Transverse colon (tissue), 4 donors: ENCODE measurements at regions not wholly inside any gene's neighbourhood (a gene's known extent, or its start where the extent isn't known, plus 50 kb on each side); places are given as distances from the start of the nearest gene placed in this dataset.

Experiments used
- DNase-seq: peaks from one replicate; pipeline ENCODE4 v3.0.0-alpha.2; 2019
- H3K27ac ChIP-seq, 4 donors: fragments of 200-600 bp; sonication (generic); 2 replicates each; pipeline ENCODE4 v1.5.1; 2016 to 2018; ENCODE audit warnings: inconsistent platforms in 4 of 4
- H3K27me3 ChIP-seq: fragments of 200-600 bp; sonication (generic); 2 replicates; pipeline ENCODE4 v1.5.1; 2017; ENCODE audit warnings: inconsistent platforms
- H3K36me3 ChIP-seq, 4 donors: fragments of 200-600 bp; sonication (generic); 2 replicates each; pipeline ENCODE4 v1.5.1; 2017 to 2019; ENCODE audit warnings: inconsistent platforms in 4 of 4
- H3K4me1 ChIP-seq, 4 donors: fragments of 200-600 bp; sonication (generic); 2 replicates each; pipeline ENCODE4 v1.5.1; 2017 to 2020; ENCODE audit warnings: inconsistent platforms in 4 of 4
- H3K4me3 ChIP-seq, 4 donors: fragments of 200-600 bp; sonication (generic); 1 replicate in 1 of 4; 2 replicates in 3 of 4; pipeline versions ENCODE4 v1.5.1 to v1.6.1; 2017 to 2019; ENCODE audit warnings: inconsistent platforms in 4 of 4
- H3K9me3 ChIP-seq, 2 donors: fragments of 200-600 bp; sonication (generic); 2 replicates each; pipeline ENCODE4 v1.5.1; 2017 to 2019; ENCODE audit warnings: inconsistent platforms in 2 of 2
- CTCF ChIP-seq, 5 experiments: fragments of 200-600 bp in 3 of 5; fragments of 450-650 bp in 2 of 5; sonication (generic) in 3 of 5; IDR thresholded peaks; 1 replicate in 2 of 5; 2 replicates in 3 of 5; pipeline ENCODE4 v1.5.1; 2016 to 2017; ENCODE audit warnings: antibody characterized with exemption in 5 of 5, inconsistent platforms in 3 of 5, mild to moderate bottlenecking in 2 of 5, moderate library complexity in 1 of 5
- EP300 ChIP-seq: sonication (generic); formaldehyde crosslinking; IDR thresholded peaks from one replicate; pipeline ENCODE4 v1.6.1; 2017; ENCODE audit warnings: antibody characterized with exemption, low read depth
- POLR2A ChIP-seq: fragments of 450-650 bp; IDR thresholded peaks from one replicate; pipeline ENCODE4 v1.6.1; 2016; ENCODE audit warnings: antibody characterized with exemption, mild to moderate bottlenecking, moderate library complexity
- POLR2AphosphoS5 ChIP-seq, 3 donors: sonication (generic); formaldehyde crosslinking; IDR thresholded peaks; one replicate each; pipeline ENCODE4 v1.6.1; 2016; ENCODE audit warnings: antibody characterized with exemption in 3 of 3
- WGBS, 2 donors: methylation state at CpG; one replicate each; pipeline ENCODE4 v1.1.5; 2018; ENCODE audit warnings: low coverage in 1 of 2; 5-methylcytosine and 5-hydroxymethylcytosine counted together
- in situ Hi-C, 4 donors: fragments of 200-750 bp; cut with MboI; loops; one replicate each; pipeline versions ENCODE4 v1.15.0 to v1.15.1; 2017; ENCODE audit warnings: low sequenced_read_pairs in 3 of 4, low pct_ligation_motif_present in 1 of 4, low pct_unique_long_range_greater_than_20kb in 1 of 4
- intact Hi-C: fragments of 100-400 bp; cut with DNase I; formaldehyde crosslinking; loops from one replicate; pipeline ENCODE4 v1.15.1; 2023; ENCODE audit warnings: low total_unique reads

- Histone ChIP-seq H3K9me3 (no peaks in the 10 kb centered on the region), H3K4me1 (no peaks in the 10 kb centered on the region), H3K27ac (no peak overlapping the region), H3K36me3 (no peaks in the 10 kb centered on the region), H3K4me3 (no peak overlapping the region), H3K27me3 (no peaks in the 10 kb centered on the region)
- WGBS, 2 donors, result 43 to 53% methylated on average over 2 of the region's 2 CpGs
- in situ Hi-C loops, result no loop called here
- intact Hi-C loops, result no loop called here
- DNase-seq, result no peak
- TF ChIP-seq EP300 (no peak), POLR2AphosphoS5 (IDR thresholded peaks at IDR 0.05) (no peak)
Observed at GRCh38 chr3:162348912-162349311, 852.3 kb downstream of the OTOL1 start.

- no peaks in the 10 kb centered on the region for H3K27me3 ChIP-seq
- in situ Hi-C loops, result no loop called here
- no peak overlapping the region for H3K27ac ChIP-seq
- 0 to 21% methylated on average over 1 to 2 of the region's 2 CpGs for WGBS, 2 donors
- H3K36me3 ChIP-seq, result no peaks in the 10 kb centered on the region
- H3K9me3 ChIP-seq, result no peaks in the 10 kb centered on the region
- no peak for DNase-seq
- no peak overlapping the region for H3K4me3 ChIP-seq
- H3K4me1 ChIP-seq, result peaks cover 0 to 2% (median 0%) of the 10 kb centered on the region in 4 donors
- no peak for TF ChIP-seq CTCF (IDR thresholded peaks at IDR 0.05)
- no peak for TF ChIP-seq EP300
- TF ChIP-seq POLR2AphosphoS5 (IDR thresholded peaks at IDR 0.05), result no peak
- TF ChIP-seq POLR2A, result no peak
- intact Hi-C loops, result no loop called here
Observed at GRCh38 chr3:162353414-162353813, 856.8 kb downstream of the OTOL1 start.

GRCh38 chr3:162354356-162354755 is 857.7 kb downstream of the OTOL1 start:
- no peaks in the 10 kb centered on the region for H3K9me3 ChIP-seq
- DNase-seq, result no peak
- in situ Hi-C loops (no loop called here), intact Hi-C loops (no loop called here)
- H3K4me3 ChIP-seq, result no peak overlapping the region
- TF ChIP-seq CTCF (IDR thresholded peaks at IDR 0.05) (no peak), POLR2AphosphoS5 (IDR thresholded peaks at IDR 0.05) (no peak), EP300 (no peak), POLR2A (no peak)
- no peaks in the 10 kb centered on the region for H3K36me3 ChIP-seq
- peaks cover 0 to 2% (median 0%) of the 10 kb centered on the region in 4 donors for H3K4me1 ChIP-seq
- 75 to 83% methylated on average over 1 of the region's 1 CpG for WGBS, 2 donors
- no peaks in the 10 kb centered on the region for H3K27me3 ChIP-seq
- H3K27ac ChIP-seq, result no peak overlapping the region

GRCh38 chr3:162365066-162365719 is 868.6 kb downstream of the OTOL1 start:
- in situ Hi-C loops, result no loop called here
- Histone ChIP-seq H3K4me1 (peaks cover 0 to 3% (median 0%) of the 10 kb centered on the region in 4 donors), H3K4me3 (no peak overlapping the region), H3K27me3 (no peaks in the 10 kb centered on the region), H3K9me3 (no peaks in the 10 kb centered on the region), H3K27ac (no peak overlapping the region), H3K36me3 (no peaks in the 10 kb centered on the region)
- WGBS, 2 donors, result 48 to 53% methylated on average over 2 to 4 of the region's 4 CpGs
- intact Hi-C loops, result no loop called here
- TF ChIP-seq POLR2A, result no peak
- no peak for TF ChIP-seq CTCF (IDR thresholded peaks at IDR 0.05)
- TF ChIP-seq POLR2AphosphoS5 (IDR thresholded peaks at IDR 0.05), result no peak
- DNase-seq, result no peak
